ENCODE measurements at regions not wholly inside any gene's neighbourhood (a gene's known extent, or its start where the extent isn't known, plus 50 kb on each side); places are given as distances from the start of the nearest gene placed in this dataset.

GRCh38 chrX:115448146-115448545 lies 112.8 kb upstream of the PLS3 start:
- no peak overlapping the region for H3K4me3 ChIP-seq (ENCODE audit: control insufficient read depth, low read depth, low read length)
- no peak for DNase-seq (ENCODE audit: low read depth)
- TF ChIP-seq CTCF (IDR thresholded peaks at IDR 0.05; ENCODE audit: control insufficient read depth, insufficient read depth, low read depth, low read length, missing control alignments), result no peak

- no peak for TF ChIP-seq CTCF (IDR thresholded peaks at IDR 0.05; ENCODE audit: control insufficient read depth, insufficient read depth, low read depth, low read length, missing control alignments)
- DNase-seq (ENCODE audit: low read depth), result no peak
- H3K4me3 ChIP-seq (ENCODE audit: control insufficient read depth, low read depth, low read length), result no peak overlapping the region
Observed at GRCh38 chrX:115449742-115450141, 111.2 kb upstream of the PLS3 start.

- H3K4me3 ChIP-seq (ENCODE audit: control insufficient read depth, low read depth, low read length), result no peak overlapping the region
- DNase-seq (ENCODE audit: low read depth), result no peak
- TF ChIP-seq CTCF (IDR thresholded peaks at IDR 0.05; ENCODE audit: control insufficient read depth, insufficient read depth, low read depth, low read length, missing control alignments), result no peak
Observed at GRCh38 chrX:115452251-115452650, 108.7 kb upstream of the PLS3 start.

- DNase-seq (ENCODE audit: low read depth), result no peak
- H3K4me3 ChIP-seq (ENCODE audit: control insufficient read depth, low read depth, low read length), result no peak overlapping the region
- no peak for TF ChIP-seq CTCF (IDR thresholded peaks at IDR 0.05; ENCODE audit: control insufficient read depth, insufficient read depth, low read depth, low read length, missing control alignments)
Observed at GRCh38 chrX:115459883-115460880, 100.8 kb upstream of the PLS3 start.

- no peak for DNase-seq (ENCODE audit: low read depth)
- H3K4me3 ChIP-seq (ENCODE audit: control insufficient read depth, low read depth, low read length), result no peak overlapping the region
- no peak for TF ChIP-seq CTCF (IDR thresholded peaks at IDR 0.05; ENCODE audit: control insufficient read depth, insufficient read depth, low read depth, low read length, missing control alignments)
Observed at GRCh38 chrX:115462406-115462805, 98.6 kb upstream of the PLS3 start.

GRCh38 chrX:115467961-115468360 lies 93.0 kb upstream of the PLS3 start:
- DNase-seq (ENCODE audit: low read depth), result no peak
- no peak for TF ChIP-seq CTCF (IDR thresholded peaks at IDR 0.05; ENCODE audit: control insufficient read depth, insufficient read depth, low read depth, low read length, missing control alignments)
- H3K4me3 ChIP-seq (ENCODE audit: control insufficient read depth, low read depth, low read length), result no peak overlapping the region

Measured in AG09309 (cell line).